Brain microvascular endothelial cell (primary cell): ENCODE measurements at regions not wholly inside any gene's neighbourhood (a gene's known extent, or its start where the extent isn't known, plus 50 kb on each side); places are given as distances from the start of the nearest gene placed in this dataset.

Experiments used
- DNase-seq: peaks from one replicate; pipeline ENCODE4 v3.0.0-alpha.2; 2020
- H3K27ac ChIP-seq: fragments of 250-450 bp; sonication (Bioruptor Pico); 2 replicates; pipeline ENCODE4 v1.5.1; 2020; ENCODE audit warnings: mild to moderate bottlenecking, moderate library complexity
- H3K27me3 ChIP-seq: fragments of 250-450 bp; sonication (Bioruptor Pico); replicated peaks from 2 replicates; pipeline ENCODE4 v1.5.1; 2020; ENCODE audit warnings: mild to moderate bottlenecking
- H3K36me3 ChIP-seq: fragments of 250-450 bp; sonication (Bioruptor Pico); replicated peaks from 2 replicates; pipeline ENCODE4 v1.5.1; 2020; ENCODE audit warnings: mild to moderate bottlenecking
- H3K4me3 ChIP-seq: 2 replicates; pipeline ENCODE4 v1.5.1; 2011; ENCODE audit warnings: low read depth, mild to moderate bottlenecking, control low read depth, low read length, moderate library complexity
- CTCF ChIP-seq: IDR thresholded peaks from 2 replicates; pipeline ENCODE4 v1.5.1; 2011; ENCODE audit warnings: low read depth, mild to moderate bottlenecking, moderate library complexity, low read length, control low read depth, inconsistent platforms; ENCODE audit errors: missing control alignments
- in situ Hi-C: cut with HindIII; loops from 2 replicates; pipeline ENCODE4 v1.10.0; 2017; ENCODE audit warnings: low sequenced_read_pairs, low pct_ligation_motif_present

DNA sequence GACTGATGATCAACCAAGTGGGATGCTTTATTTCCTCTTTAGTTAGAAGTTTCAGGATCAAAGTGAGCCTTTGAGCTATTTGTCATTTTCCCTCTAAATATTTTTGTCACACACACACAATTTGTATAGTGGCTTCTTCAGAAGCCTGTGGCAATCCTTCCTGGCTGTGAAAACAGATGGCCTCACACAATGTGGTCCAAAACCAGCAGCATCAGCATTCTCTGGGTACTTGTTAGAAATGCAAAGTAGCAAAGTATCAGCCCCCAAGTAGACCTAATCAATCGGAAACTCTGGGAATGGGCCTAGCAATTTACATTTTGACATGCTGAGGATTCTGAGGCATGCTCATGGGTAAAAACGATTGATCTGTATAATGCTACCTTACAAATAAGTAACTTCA lies 115.9 kb downstream of the PAX1 start:
- TF ChIP-seq CTCF = no peak
- no peak for DNase-seq
- H3K36me3 ChIP-seq = no peaks in the 10 kb centered on the region
- no peak overlapping the region for H3K27ac ChIP-seq
- in situ Hi-C loops = no loop called here
- no peak overlapping the region for H3K4me3 ChIP-seq
- H3K27me3 ChIP-seq = no peaks in the 10 kb centered on the region

DNA sequence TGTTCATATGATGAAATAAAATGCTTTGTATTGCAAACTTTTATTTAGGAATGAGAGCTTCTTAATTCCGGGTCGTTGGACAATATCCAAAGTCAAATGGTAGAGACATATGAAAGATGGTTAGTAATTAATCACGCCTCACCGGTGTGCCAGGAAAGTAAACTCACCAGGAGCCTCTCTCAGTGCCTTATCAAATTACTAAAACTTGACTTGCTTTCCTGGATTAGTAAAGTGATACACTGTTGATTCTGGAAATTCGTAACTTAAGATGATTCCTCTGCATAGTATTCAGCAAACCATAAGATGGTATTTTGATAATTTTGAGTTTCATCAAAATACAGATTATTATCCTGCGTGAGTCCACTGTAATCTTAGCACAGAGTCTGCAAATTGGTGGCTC lies 115.2 kb downstream of the PAX1 start:
- in situ Hi-C loops = no loop called here
- H3K27ac ChIP-seq = no peak overlapping the region
- no peak for DNase-seq
- H3K36me3 ChIP-seq = no peaks in the 10 kb centered on the region
- no peak for TF ChIP-seq CTCF
- no peaks in the 10 kb centered on the region for H3K27me3 ChIP-seq
- no peak overlapping the region for H3K4me3 ChIP-seq

DNA sequence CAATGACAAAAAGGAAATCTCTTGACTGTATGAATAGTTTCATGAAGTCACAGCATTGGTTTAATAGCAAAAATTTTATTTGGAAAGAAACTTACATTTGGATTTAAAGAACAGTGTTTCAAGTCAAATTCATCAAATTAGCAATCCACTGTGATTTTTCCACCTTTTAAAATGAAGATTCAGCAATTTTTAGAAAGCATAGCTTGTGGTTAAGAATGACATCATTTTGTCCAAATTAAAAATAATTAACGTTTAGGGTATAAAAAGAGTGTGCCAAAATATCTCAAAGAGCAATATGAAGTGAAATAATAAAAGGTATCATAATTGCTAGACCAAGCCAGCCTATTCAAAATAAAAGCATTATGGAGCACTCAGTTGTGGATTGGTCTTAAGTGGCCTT lies 114.6 kb downstream of the PAX1 start:
- Histone ChIP-seq H3K27me3 (no peaks in the 10 kb centered on the region), H3K27ac (no peak overlapping the region), H3K36me3 (no peaks in the 10 kb centered on the region), H3K4me3 (no peak overlapping the region)
- DNase-seq = no peak
- in situ Hi-C loops = no loop called here
- no peak for TF ChIP-seq CTCF

DNA sequence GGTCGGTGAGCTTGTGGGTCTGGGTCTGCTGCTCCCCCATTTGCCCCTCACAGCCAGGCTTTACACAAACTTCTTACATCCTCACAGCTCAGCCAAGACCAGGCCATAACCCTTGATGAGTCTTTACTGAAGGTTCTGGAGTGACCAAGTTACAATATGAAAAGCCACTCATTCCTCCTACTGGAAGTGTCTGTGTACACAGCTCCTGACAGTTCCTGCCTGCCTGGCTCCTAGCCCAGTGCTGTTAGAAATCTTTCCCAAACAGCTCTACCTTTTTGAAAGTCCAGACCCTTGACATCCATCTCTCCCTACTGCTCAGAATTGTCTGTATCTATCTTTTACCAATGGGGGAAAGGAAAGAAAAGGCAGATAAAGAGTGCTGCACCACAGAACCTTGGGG lies 106.9 kb downstream of the PAX1 start:
- TF ChIP-seq CTCF = no peak
- no peak for DNase-seq
- no peak overlapping the region for H3K4me3 ChIP-seq
- H3K36me3 ChIP-seq = no peaks in the 10 kb centered on the region
- H3K27ac ChIP-seq = no peak overlapping the region
- no peaks in the 10 kb centered on the region for H3K27me3 ChIP-seq
- in situ Hi-C loops = no loop called here

GRCh38 chr20:21809961-21810523 lies 104.6 kb downstream of the PAX1 start:
- no peak for TF ChIP-seq CTCF
- Histone ChIP-seq H3K27ac (no peak overlapping the region), H3K4me3 (no peak overlapping the region), H3K27me3 (no peaks in the 10 kb centered on the region), H3K36me3 (no peaks in the 10 kb centered on the region)
- no peak for DNase-seq
- in situ Hi-C loops = no loop called here
